ENCODE measurements at regions not wholly inside any gene's neighbourhood (a gene's known extent, or its start where the extent isn't known, plus 50 kb on each side); places are given as distances from the start of the nearest gene placed in this dataset.

GRCh38 chr5:29218138-29218537 is 1975.3 kb upstream of the CDH6 start:
- TF ChIP-seq ZNF331 (CRISPR knock-in tag; IDR thresholded peaks at IDR 0.05; ENCODE audit: low read depth), result no peak
- TF ChIP-seq CTCF (conservative IDR thresholded peaks at IDR 0.05; ENCODE audit: low read depth in 2 of 2), result peak; percentile 45 to 66
- TF ChIP-seq CREB1 (CRISPR knock-in tag; IDR thresholded peaks at IDR 0.05; ENCODE audit: low read depth), result no peak
- TF ChIP-seq EZH2 (IDR thresholded peaks at IDR 0.05; ENCODE audit: low read depth, unreplicated experiment), result no peak
- no peak for TF ChIP-seq EZH2phosphoT487 (IDR thresholded peaks at IDR 0.05; ENCODE audit: unreplicated experiment)
- no peak for TF ChIP-seq NANOG (IDR thresholded peaks at IDR 0.05; ENCODE audit: borderline replicate concordance)
- TF ChIP-seq REST (IDR thresholded peaks at IDR 0.05; ENCODE audit: unreplicated experiment), result no peak
- no peak for TF ChIP-seq POLR2AphosphoS5 (IDR thresholded peaks at IDR 0.05; ENCODE audit: low read depth)
- TF ChIP-seq JUNB (IDR thresholded peaks at IDR 0.05; ENCODE audit: unreplicated experiment), result no peak
- TF ChIP-seq ZNF114 (CRISPR knock-in tag; IDR thresholded peaks at IDR 0.05), result no peak

Data from GM23338 (cell line).